Mesenteric fat pad (tissue), 1 donor: ENCODE measurements at regions not wholly inside any gene's neighbourhood (a gene's known extent, or its start where the extent isn't known, plus 50 kb on each side); places are given as distances from the start of the nearest gene placed in this dataset.

Experiments used
- DNase-seq: peaks from one replicate; pipeline ENCODE4 v3.0.0-alpha.2; 2020; ENCODE audit warnings: low spot score
- donor health status: DM: yes; HTN: yes; CAD: no.

DNA sequence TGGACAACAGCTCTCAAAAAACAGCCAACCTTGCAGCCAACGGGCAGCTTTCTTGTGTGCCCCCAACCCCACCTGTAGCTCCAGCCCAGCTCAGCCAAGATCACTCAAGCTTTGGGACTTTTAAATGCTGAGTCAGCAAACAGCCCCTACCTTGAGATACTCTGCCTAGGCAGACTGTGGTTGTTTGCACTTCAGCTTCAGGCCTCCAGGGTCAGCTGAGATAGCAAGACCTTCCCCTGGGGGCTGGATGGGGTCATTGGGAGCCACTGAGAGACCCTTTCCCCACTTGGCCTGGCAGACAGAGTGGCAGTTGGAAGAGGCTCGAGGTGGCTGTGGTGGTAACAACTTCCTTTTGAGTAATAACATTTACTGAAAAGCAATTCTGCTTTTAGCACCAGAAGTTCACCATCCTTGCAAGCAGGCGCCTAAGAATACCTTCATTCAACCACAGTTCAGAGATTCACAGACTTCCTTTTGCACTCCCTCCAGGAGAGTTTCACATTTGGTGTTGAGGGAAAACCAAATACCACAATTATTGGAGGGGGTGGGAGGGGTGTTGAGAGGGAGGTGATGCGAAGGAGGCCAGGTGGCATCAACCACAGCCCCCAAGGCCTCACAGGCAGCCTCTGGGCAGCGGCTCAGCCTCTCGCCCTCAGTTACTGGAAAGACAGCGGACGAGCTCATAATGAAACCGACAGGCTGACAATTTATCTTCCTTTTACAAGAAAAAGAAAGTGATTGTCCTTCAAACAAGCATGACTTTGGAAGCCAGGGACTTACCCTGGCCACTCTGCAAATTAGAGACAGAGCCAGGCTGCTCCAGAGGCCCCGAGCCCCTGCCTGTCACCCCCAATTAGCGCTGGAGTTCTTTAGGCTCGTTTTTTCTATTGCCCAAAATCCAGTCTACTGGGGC lies 148.1 kb downstream of the CEBPB start:
- DNase-seq: no peak

DNA sequence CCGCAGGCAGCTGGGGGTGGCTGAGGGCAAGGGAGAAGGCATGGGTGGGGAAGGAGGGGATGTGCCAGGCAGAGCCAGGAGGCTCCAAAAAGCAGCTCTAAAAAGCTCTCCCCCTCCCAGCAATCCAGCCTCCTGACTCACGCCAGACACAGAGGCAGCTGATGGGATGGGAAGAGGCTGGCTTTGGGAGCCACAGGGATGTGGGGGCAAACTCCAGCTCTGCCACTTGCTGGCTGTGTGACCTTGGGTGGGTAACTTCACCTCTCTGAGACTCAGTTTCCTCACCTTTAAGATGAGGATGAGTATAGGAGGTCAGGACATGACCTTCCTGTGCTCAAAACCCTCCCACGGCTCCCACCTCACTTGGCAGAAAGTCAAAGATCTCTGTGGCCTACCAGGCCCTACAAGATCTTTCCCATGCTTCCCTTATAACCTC lies 148.9 kb downstream of the CEBPB start:
- no peak for DNase-seq

DNA sequence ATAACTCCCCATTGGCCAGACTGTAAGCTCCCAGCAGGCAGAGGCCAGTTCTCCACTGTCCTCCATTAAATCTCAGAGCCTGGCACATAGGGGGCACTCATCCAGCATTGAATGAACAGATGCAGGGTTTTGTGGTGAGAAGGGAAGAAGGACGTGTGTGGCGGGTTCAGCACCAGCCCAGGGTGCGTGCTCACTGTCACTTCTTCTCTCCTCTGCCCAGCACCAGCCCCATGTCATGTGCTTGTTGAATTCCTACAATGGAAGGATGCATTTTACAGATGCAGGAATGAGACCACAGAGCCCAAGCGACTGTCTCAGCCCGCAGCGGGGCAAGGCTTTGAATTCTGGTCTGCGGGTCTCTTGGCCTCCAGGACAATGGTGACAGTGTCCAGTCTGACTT lies 149.9 kb downstream of the CEBPB start:
- DNase-seq: no peak

DNA sequence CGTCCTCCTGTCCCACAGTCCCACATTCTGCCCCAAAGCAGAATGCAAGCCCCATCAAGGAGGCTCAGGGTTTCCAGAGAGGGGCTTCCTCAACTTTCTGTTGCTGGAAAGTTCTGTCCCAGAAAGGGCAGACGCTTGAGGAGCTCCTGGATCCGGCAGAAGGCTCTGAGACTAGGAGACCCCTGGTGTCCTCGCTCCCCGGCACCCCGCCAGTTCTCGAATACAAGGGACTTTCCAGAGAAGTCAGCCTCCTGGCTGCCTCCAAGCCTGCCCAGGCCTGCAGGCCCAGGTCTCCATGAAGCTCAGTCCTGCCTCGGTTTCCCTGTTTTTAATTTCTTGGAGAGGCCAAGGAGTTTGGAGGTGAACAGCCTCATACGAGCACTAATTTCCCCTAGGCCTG lies 150.4 kb downstream of the CEBPB start:
- no peak for DNase-seq

DNA sequence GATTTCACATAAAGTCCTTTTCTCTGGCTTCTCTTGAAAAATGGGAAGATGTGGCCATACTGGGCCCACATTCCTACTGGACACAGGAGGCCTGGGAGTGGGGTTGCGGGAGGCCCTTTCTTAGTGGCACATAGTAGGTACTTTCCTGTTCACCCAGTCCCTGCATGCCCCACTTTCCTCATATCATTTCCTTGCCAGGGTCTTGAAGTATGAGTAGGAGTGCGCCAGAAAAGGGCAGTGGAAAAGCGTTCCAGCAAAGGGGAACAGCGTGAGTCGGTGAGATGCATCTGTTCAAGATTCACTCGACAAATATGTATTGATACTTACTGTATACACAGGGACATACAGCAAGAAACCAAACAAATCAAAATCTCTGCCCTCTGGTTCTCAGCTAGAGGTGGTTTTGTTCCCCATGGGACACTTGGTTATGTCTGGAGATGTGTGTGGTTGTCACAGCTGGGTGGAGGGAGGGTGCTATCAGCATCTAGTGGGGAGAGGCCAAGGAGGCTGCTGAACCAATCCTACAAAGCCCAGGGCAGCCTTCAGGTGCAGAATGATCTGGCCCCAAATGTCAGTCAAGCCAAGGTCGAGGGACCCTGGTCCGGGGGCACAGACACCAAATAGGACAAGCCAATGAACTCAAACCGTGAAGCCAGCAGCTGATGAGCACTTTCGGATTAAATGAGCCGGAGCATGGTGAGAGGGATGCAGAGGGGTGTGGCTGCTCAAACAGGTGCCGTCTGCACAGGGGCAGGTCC lies 151.4 kb downstream of the CEBPB start:
- no peak for DNase-seq

DNA sequence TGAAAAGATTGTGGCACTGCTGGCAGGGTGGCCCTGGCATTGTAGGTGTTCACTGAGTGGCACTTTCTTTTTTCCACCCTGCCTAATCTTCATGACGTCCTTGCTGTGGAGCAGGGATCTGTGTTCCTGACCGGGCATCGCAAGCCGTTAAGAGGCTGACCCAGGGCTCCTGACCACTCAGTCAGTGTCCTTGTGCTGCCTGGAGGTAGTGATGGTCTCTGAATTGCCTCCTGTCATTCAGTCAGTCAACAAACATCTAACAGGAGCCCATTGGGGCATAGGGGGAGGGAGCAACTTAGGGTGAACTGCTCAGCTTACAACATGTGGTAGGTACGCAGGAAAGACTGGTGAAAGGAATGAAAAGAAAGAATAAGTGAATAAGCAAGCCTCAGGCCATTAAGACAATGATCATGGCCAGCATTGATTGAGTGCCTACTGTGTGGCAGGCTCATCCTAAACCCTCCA lies 152.0 kb downstream of the CEBPB start:
- DNase-seq: no peak

DNA sequence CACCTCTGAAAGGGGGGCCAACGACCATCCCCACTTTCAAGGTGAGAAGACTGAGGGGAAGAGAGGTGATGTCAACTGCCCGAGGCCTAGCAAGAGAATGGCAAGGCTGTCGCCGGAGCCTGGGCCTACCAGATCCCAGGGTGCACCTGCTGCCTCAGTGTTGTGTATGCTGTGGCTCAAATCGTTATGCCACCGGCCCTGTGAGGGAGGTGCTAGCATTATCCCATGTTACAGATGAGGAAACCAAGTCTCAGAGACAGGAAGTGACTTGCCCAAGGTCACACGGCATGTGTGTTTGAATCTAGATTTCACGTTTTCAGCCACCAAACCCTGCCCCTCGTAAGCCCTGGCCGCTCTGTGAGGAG lies 152.5 kb downstream of the CEBPB start:
- no peak for DNase-seq

DNA sequence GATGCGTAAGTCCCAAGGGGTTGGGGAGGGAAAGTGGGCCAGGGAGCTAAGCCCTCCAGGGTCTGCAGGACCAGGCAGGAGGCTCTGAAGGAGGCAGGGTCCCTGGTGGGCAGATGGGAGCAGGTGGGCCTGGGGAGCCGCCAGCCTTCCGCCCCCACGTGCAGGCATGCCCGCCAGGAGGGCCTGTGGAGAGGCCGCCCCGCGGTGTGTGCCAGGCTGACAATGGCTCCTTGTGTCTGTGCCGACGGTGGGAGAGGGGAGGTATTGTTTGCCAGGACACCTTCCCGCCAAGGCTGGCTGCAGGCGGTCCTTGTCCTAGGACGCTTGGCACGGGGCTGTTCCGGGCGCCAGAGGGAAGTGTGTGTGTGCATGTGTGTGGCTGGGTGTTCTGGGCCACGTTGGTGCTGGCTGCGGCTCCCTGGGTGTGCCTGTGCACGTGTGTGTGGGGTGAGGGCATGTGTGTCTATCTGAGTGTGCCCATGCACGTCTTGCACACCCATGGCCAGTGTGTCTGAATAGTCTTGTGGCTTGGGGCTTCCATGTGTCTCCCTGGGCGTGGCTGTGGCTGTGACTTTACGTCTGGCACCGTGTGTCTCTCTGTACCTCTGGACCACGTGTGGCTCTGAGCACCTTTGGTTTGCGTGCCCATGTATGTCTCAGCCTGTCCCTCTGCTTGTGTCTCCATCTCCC lies 153.0 kb downstream of the CEBPB start:
- DNase-seq: no peak

DNA sequence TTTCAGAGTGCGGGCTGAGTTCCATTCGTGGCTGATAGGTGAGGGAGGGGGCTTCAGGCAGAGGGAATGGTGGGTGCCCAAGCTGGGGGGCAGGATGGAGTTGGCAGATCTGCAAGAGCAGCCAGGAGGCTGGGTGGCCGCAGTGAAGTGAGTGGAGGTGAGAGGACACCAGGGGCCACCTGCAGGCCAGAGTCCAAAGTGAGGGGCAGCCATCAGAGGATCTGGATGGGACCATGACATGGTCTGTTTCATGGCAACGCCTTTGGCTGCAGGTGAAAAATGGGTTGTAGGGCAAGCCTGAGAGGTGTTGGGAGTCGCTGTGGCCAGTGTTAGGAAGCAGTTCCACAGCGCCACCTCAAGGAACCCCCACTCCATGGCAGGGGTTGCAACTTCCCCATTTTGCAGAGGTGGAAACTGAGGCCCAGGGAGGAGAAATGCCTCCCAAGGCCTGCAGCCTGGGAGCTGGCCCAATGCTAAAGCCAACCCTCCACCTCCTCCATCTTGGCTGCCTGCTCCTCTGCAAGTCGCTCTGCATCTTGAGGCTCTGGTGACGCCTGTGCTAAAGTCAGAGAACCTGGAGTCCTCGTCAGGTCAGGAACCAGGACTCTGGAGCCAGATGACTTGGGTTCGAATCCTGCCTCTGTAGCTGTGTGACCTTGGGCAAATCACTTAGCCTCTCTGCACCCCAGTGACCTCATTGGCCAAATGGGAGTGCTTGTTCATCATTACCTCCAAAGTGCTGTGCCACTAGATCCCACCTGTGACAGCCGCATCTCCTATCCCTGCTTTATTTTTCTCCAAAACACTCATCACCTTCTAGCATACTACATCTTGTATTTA lies 153.8 kb downstream of the CEBPB start:
- DNase-seq: no peak

DNA sequence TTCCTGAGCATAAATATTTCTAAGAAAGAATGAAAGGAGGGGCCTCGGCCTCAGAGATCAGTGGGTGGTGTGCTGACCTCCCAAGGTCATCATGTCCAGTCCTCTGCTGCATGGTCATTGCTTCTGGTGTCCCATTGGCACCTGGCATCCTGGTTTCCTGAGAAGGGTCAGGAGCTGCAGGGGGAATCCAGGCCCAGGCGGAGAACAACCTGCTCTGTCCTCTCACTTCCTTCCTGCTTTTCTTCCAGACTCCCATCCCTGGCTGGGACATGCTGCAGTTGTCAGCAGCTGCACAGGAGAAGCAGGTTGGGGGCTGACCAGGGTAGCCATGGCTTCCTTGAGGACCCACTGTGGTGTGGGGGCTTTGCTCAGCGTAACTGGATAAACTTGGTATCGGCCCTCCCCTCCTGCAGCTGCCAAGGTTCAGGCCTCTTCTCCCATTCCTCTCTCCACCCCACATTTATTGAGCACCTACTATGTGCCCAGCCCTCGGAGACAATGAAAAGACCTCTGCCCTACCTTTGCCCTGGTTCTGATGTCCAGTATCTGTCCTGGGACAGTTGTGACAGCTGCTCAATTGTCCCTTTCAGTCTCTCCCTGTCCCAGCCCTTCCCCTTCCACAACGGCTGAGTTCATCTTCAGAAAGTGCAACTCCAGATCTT lies 155.2 kb downstream of the CEBPB start:
- DNase-seq: no peak

DNA sequence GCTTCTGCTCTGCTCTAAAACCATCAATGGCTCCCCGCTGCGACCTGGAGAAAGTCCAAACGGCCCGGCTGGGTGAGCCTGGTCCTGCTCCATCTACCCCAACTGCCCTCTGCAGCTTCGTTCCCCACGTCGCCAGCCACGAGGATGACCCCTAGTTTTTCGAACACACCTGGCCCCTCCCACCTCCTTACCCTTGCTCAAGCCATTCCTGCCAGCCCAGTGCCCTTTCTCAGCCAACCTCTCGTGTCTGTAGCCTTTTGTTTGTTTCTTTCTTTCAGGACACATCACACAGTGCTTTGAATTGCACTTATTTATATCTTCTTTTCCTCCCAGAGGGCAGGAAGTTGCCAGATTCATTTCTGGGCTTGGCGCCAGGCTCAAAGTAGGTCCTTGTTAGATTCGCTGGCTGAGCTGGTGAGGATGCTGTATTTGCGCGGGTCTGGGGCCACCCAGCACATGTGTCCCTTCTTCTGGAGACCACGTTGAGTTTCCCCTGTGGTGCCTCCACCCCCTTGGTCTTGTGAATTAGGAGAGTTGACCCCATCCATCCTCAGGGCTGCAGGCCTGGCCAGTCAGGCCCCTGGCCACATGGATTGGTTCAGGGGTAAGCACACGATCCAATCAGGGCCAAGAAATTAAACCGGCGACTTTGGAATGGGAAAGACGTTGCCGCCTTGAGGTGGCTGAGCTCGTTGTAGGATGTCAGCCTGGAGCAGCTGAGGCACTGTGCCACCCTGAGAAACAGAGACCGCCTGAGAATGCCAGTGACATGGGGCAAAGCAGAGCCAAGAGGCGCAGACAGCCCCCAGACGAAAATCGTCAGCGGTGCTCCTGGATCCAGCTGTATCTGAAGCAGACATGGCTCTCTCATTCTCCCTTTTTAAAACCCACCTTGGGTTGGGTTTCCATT lies 156.0 kb downstream of the CEBPB start:
- DNase-seq: no peak

DNA sequence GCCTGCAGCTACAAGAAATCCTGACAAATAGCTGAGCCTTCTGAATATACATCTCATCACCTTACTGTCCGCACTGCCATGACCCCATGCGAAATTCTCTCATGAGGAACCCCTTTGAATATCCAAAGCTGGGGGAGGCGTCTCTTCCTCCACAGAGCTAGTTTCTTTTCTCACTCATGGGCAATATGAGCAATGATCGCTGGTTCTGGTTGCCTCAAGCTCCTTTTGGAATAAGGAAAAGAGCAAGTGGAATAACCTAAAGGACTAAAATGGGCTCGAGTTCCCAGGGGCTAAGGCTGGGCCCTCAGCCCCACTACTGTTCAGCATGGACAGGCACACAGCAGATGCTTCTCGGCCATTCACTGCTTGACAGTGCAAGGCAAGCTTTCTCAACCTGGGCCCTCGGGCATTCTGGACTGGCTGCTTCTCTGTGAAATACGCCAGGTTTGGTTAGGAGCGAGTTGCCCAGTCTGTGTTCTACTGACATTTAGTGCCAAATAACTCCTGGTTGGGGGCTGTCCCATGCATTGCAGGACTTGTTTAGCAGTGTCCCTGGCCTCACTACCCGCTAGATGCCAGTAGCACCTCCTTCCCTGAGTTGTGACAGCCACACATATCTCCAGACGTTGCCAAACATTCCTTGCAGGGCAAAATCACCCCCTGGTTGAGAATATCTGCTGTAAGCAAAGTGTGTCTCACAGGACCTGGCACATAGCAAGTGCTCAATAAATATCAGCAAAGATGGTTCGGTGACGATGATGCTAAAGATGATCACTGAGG lies 156.8 kb downstream of the CEBPB start:
- no peak for DNase-seq

DNA sequence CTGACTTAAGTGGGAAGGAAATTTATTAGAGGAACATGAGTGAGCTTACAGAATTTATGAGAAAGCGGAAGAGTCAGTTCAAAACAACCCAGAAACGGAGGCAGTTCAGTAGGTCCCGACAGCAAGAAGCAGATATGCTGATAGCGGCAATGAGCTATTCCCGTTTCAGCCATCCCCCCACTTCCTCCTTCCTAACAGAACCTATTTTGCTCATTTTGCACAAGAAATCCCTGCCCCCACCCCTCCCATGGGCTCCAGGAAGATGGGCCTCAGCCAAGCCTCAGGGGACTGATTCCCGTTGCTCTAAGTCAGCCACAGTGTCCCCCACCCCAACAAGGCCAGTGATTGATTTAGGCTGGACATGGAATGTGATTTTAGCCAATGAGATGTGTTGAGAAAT lies 157.5 kb downstream of the CEBPB start:
- no peak for DNase-seq

DNA sequence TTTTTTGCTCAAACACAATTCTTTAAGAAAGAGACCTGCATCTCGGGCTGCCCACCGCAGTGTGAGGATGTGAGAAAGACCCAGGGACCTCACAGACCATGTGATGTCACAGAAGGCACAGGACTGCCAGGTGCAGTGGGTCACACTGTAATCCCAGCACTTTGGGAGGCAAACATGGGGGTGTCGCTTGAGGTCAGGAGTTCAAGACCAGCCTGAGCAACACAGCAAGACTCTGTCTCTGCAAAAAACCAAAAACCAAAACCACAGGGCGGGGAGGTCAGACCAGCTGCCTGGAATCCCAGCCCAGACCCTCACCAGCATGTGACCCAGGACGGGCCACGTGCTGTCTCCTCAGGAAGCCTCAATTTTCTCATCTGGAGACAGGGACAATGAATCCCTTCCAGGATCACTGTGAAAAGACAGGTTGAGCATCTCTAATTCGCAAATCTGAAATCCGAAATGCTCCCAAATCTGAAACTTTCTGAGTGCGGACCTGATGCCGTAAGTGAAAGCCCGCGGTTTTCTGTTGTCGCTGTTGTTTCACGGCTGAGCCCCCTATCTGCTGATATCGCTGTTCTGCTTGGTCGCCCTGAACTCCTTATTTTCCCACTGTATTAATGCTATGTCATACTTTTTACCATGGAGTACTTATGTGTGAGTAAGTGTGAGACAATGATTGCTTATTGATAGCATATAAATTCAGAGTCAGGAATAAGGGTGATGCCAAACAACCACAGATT lies 159.5 kb upstream of the PTPN1 start:
- DNase-seq: no peak

DNA sequence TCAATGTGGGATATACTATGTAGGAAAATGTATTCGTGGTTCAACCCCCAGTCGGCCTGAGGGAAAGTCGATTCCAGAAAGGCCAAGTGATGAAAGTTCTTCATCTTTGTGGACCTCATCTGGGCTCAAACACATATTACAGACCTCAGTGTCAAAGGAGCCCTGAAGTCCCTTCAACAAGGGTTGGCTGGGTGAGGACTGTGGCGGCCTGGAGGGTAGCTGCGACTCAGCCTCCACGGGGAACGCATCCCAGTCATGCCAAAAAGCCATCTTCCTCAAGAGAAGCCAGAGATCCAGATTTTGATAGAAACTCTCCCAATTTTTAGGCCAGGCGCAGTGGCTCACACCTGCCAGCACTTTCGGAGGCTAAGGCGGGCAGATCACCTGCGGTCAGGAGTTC lies 158.6 kb upstream of the PTPN1 start:
- DNase-seq: no peak

DNA sequence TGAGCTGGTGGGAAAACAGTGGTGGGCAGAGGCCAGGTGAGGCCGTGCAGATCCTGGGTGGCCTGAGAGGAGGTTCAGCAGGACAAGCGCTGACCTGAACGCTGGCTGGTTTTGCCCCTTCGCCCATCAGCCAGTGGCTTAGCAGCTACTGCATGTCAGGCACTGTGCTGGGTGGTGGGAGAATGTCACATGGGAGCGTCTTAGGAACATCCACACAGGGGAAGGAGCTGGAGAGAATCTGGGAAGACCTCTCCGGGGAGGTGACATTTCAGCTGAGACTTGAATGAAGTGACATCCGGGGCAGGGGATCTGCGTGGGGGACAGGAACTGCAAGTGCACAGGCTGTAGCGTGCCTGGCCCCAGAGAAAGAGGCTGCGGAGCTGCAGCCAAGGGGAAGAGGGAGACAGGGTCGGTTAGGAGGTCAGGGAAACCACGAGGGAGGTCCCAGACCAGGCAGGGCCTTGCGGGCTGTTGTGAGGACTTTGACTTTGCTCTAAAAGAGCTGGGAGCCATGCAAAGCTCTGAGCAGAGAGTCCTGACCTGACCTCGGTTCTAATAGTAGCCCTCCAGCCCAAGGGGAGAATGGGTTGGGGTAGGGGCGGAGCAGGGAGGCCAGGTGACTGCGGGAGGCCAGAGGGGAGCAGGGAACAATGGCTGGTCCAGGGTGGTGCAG lies 156.8 kb upstream of the PTPN1 start:
- DNase-seq: no peak
